GM21360 (cell line): ENCODE measurements at regions not wholly inside any gene's neighbourhood (a gene's known extent, or its start where the extent isn't known, plus 50 kb on each side); places are given as distances from the start of the nearest gene placed in this dataset.

Experiments used
- ATAC-seq: cut with Tn5 transposase; IDR thresholded peaks from one replicate; pipeline ENCODE4 v1.9.1; 2021; ENCODE audit warnings: mild to moderate bottlenecking, moderate library complexity; ENCODE audit not compliant: unreplicated experiment

DNA sequence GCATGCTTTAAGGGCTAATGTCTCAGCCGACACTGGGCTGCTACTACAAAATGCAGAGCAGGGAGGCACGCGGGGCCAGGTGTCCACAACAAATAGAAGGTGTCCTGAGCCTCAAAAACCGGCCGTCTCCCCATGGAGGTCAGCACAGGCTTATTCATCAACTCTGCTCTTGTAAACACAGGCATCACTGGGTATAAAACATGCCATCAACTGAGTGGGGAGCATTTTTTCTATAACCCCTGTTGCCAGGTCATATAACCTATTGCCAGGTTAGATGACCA, 271.6 kb downstream of the AUH start:
- no peak for ATAC-seq

DNA sequence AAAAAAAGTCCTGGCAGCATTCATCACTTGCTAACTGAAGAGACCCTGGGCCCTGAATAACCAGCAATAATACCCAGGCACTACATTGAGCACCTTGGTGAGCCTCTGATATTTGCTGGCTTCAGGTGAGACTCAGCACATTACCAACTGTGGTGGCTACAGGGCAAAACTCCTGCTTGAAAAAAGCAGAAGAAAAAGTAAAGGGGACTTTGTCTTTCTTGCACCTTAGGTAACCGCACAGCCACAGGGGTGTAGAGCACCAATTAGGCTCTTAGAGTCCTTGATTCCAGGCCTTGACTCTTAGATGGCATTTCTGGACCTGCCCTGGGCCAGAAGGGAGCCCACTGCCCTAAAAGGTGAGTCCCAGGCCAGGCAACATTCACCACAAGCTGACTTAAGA, 269.5 kb downstream of the AUH start:
- no peak for ATAC-seq

DNA sequence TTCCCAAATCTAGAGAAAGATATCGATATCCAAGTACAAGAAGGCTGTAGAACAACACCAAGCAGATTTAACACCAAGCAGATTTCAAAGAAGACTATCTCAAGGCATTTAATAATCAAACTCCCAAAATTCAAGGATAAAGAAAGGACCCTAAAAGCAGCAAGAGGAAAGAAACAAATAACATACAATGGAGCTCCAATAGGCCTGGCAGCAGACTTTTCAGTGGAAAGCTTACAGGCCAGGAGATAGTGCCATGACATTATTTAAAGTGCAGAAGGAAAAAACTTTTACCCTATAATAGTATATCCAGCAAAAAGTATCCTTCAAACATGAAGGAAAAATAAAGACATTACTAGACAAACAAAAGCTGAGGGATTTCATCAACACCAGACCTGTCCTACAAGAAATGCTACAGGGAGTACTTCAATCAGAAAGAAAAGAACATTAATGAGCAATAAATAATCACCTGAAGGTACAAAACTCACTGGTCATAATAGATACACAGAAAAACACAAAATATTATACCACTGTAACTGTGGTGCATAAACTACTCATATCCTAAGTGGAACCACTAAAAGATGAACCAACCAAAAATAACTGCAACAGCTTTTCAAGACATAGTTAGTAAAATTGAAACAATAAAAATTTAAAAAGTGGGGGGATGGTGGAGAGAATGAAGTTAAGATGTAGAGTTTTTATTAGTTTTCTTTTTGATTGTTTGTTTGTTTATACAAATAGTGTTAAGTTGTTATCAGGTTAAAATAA, 267.2 kb downstream of the AUH start:
- no peak for ATAC-seq

DNA sequence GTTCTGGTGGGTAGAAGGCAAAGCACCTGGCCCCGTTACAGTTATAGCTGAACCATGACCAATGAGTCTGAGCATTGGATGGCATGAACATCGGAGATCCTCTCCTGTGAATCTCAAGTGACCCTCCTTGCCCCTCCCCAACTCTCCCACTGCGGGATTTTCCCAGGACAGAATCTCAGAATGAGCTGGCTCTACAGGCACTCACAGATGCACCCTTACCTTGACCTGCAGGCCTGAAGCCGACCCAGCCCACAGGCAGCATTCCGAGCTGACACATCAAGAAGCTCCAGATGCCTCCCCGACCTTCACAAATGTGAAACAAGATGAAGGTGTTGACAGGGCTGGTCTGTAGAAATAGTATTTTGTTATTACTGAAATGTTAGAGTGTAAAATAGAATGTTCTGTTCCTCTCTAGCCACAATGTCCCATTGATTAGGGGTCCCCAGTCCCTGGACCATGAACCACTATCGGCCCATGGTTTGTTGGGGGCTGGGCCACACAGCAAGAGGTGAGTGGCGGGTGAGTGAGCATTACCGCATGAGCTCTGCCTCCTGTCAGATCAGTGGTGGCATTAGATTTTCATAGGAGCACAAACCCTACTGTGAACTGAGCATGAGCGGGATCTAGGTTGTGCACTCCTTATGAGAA, 263.4 kb downstream of the AUH start:
- ATAC-seq, result no peak

GRCh38 chr9:91099436-91099835, 262.3 kb downstream of the AUH start:
- ATAC-seq, result no peak

GRCh38 chr9:91100878-91101450, 260.8 kb downstream of the AUH start:
- no peak for ATAC-seq

- no peak for ATAC-seq
Measured at GRCh38 chr9:91101611-91102168, 260.0 kb downstream of the AUH start.

GRCh38 chr9:91102269-91102668, 259.4 kb downstream of the AUH start:
- ATAC-seq, result no peak

DNA sequence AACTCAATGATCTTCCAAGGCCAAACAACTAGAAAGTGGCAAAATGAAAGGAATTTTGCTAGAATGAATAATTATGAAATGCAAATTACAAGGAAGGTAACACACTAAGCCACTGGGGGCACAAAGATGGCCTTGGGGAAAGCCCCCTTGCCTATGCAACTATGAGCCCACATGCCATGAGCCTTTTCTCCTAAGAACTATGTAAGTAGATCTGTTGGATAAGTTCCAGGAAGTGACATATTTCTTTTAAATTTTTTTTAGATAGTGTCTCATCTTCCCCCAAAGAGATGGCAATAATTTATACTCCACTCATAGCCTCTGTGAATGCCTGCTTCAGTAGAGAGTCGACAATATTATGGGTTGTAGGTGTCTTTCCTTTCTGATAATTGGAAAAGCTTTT, 257.8 kb downstream of the AUH start:
- no peak for ATAC-seq

DNA sequence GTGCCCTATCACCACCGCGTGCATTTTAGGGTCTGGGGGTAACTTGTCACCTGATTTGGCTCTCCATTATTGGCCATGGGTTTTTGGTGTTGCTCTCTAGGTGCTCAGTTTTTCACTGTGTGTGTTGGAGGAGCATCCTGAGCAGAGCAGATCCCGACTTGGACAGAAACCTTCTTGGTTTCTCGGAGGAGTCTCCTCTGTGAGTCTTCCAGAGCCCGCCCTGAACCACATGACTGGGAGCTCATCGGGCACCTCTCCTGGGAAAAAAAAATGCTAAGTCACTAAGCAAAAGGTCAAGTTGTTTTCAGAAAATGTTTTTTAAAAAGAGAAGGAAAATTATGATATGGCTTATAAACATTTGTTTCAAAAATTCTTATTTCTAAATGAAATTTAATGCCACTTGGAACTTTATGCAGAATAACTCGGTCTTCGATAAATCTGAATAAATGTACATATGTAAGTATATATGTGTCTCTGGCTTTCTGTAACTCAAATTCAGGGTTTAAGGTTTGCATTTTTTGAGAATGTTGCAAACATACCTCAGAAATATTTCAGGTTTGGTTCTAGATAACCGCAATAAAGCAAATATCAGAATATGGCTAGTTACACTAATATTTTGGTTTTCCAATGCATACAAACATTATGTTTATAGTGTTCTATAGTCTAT, 255.2 kb downstream of the AUH start:
- ATAC-seq, result no peak

- ATAC-seq, result no peak
Measured at GRCh38 chr9:91111226-91111625, 250.5 kb downstream of the AUH start.

- no peak for ATAC-seq
Measured at GRCh38 chr9:91111876-91112275, 249.8 kb downstream of the AUH start.

- ATAC-seq, result no peak
Measured at GRCh38 chr9:91113016-91113415, 248.7 kb downstream of the AUH start.

GRCh38 chr9:91114450-91114849, 247.3 kb downstream of the AUH start:
- no peak for ATAC-seq

DNA sequence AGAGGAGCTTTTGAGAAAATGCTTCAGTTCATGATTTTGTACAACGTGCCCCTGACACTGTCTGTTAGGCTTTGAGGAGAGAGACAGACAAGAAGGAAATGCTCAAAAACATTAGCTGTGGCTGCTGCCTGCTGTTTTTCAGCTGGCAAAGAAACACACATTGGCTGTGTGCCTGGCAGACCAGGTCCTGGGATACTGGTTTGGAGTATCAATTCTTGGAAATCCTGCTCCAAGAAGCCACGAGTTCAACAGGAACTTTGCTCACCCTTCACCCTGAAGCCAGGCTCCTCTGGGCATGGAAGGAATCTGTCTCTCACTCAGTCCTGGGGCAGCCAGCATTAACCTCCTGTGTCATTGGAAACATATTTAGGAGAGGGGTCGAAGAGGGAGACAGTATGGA, 245.5 kb downstream of the AUH start:
- no peak for ATAC-seq

- no peak for ATAC-seq
Measured at GRCh38 chr9:91116711-91117110, 245.0 kb downstream of the AUH start.

GRCh38 chr9:91117474-91117891, 244.2 kb downstream of the AUH start:
- ATAC-seq, result no peak

DNA sequence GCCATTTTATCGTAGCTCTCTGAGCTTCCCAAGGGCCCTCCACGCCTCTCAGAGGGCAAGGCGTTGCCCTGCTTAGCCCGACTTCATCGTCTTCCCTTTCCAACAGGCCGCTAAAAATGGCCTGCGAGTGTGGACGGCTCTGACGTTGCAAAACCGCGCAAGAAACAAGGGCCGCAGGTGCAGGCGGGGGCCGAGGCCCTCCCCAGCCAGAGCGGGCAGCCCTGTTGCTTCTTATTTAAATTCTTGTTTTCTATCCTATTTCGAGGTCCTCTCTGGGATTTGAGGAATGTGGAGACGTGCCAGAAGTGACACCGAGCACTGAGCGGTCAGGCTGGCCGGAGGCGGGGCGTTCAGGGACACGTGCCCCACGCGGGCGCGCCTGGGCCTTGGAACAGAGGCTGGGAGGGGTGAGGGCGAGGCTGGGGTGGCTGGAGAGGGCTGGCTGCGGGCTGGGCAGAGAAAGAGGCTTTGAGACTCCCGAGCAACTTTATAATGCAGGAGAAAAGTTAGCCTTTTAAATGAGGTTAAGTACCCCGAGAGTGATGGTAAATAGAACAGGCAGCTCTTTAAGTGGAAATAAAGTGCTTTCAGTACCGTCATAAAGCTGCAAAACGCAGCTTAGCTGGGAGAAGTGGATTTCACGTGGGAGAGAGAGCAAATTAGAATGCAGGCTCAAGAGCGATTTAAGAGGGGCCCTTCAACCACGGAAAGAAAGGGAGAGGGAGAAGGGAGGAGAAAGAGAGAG, 243.6 kb downstream of the AUH start:
- no peak for ATAC-seq

- ATAC-seq, result no peak
Measured at GRCh38 chr9:91118704-91119025, 243.1 kb downstream of the AUH start.

DNA sequence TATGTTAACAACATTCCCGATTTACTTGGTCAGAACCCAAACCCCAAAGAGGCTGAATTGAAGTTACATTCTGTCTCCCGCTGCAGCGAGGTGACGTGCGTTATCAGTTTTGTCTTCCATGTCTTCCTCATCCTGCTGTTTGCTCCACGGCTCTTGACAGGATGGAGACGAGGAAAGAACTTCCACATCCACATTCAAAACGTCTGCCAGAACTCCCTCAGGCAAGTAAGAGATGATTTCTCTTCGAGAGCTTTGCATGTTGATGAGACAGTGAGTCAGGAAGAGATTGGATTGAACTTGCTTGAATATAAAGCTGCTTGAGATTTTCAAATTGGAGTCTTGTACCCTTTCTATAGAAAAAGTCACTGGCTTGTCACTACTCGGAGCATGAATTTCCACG, 242.6 kb downstream of the AUH start:
- no peak for ATAC-seq

- no peak for ATAC-seq
Measured at GRCh38 chr9:91119679-91120078, 242.0 kb downstream of the AUH start.
